SK-N-SH (cell line): ENCODE measurements at regions not wholly inside any gene's neighbourhood (a gene's known extent, or its start where the extent isn't known, plus 50 kb on each side); places are given as distances from the start of the nearest gene placed in this dataset.

Source experiments
- CTCF ChIA-PET: fragments of 300-600, 350-600 bp; formaldehyde crosslinking; extraction: SDS; loops from one replicate; lab custom pipeline; 2021; lab: Yijun Ruan, JAX
- POLR2A ChIA-PET: fragments of 350-600 bp; sonication (Branson Sonifier 250); formaldehyde crosslinking; extraction: SDS; loops from one replicate; lab custom pipeline; 2020; ENCODE audit warnings: antibody characterized with exemption, inconsistent platforms; lab: Yijun Ruan, JAX
- DNase-seq: peaks from one replicate; pipeline ENCODE4 v3.0.0; 2012
- H2AFZ ChIP-seq: fragments of 200-600 bp; sonication (generic); 2 replicates; pipeline ENCODE4 v1.8.1; 2016; ENCODE audit warnings: antibody characterized with exemption, mild to moderate bottlenecking, low read depth
- H3F3A ChIP-seq: fragments of 200-600 bp; sonication (generic); replicated peaks from 2 replicates; pipeline ENCODE3; 2016; ENCODE audit warnings: antibody characterized with exemption, mild to moderate bottlenecking; ENCODE audit not compliant: insufficient read depth
- H3K27ac ChIP-seq, 2 experiments: fragments of 200-500 bp in 1 of 2; fragments of 200-600 bp in 1 of 2; sonication (Bioruptor generic) in 1 of 2; sonication (generic), shearing (Covaris generic) in 1 of 2; 2 replicates each; pipeline versions ENCODE4 v1.5.1 to v1.6.1; 2014 to 2016; ENCODE audit warnings: low read depth in 2 of 2, inconsistent platforms in 1 of 2, low read length in 1 of 2, mild to moderate bottlenecking in 1 of 2, mixed read lengths in 1 of 2
- H3K27me3 ChIP-seq: fragments of 200-600 bp; sonication (generic), shearing (Covaris generic); 2 replicates; pipeline ENCODE4 v1.6.1; 2016; ENCODE audit warnings: mixed run types; ENCODE audit not compliant: insufficient read depth
- H3K36me3 ChIP-seq, 2 experiments: fragments of 200-500 bp in 1 of 2; fragments of 200-600 bp in 1 of 2; sonication (Bioruptor generic) in 1 of 2; sonication (generic) in 1 of 2; replicated peaks in 1 of 2; 2 replicates each; pipeline versions ENCODE3 to v1.5.1; 2014 to 2016; ENCODE audit warnings: low read length in 1 of 2, mild to moderate bottlenecking in 1 of 2; ENCODE audit not compliant: insufficient read depth in 2 of 2, control insufficient read depth in 1 of 2
- H3K4me1 ChIP-seq, 2 experiments: fragments of 200-500 bp in 1 of 2; fragments of 200-600 bp in 1 of 2; sonication (Bioruptor generic) in 1 of 2; sonication (generic), shearing (Covaris generic) in 1 of 2; 2 replicates each; pipeline versions ENCODE4 v1.5.1 to v1.6.1; 2014 to 2016; ENCODE audit warnings: low read depth in 1 of 2, low read length in 1 of 2, mixed run types in 1 of 2; ENCODE audit not compliant: insufficient read depth in 2 of 2, control insufficient read depth in 1 of 2
- H3K4me2 ChIP-seq: fragments of 200-600 bp; sonication (generic), shearing (Covaris generic); 2 replicates; pipeline ENCODE4 v1.6.1; 2017; ENCODE audit warnings: mixed run types
- H3K4me3 ChIP-seq, 2 experiments: fragments of 200-500 bp in 1 of 2; fragments of 200-600 bp in 1 of 2; sonication (Bioruptor generic) in 1 of 2; sonication (generic), shearing (Covaris generic) in 1 of 2; 2 replicates each; pipeline versions ENCODE4 v1.5.1 to v1.8.1; 2014 to 2016; ENCODE audit warnings: low read depth in 2 of 2, inconsistent platforms in 1 of 2, low read length in 1 of 2, mild to moderate bottlenecking in 1 of 2, mixed read lengths in 1 of 2, moderate library complexity in 1 of 2
- H3K79me2 ChIP-seq: fragments of 200-600 bp; sonication (generic); 2 replicates; pipeline ENCODE4 v1.8.1; 2017; ENCODE audit warnings: mild to moderate bottlenecking; ENCODE audit not compliant: insufficient read depth
- H3K9ac ChIP-seq: fragments of 200-600 bp; sonication (generic); 2 replicates; pipeline ENCODE4 v1.6.1; 2017; ENCODE audit warnings: mixed run types
- H3K9me2 ChIP-seq: fragments of 200-600 bp; sonication (generic); 2 replicates; pipeline ENCODE4 v1.6.1; 2017; ENCODE audit warnings: mixed run types
- H3K9me3 ChIP-seq: fragments of 200-600 bp; sonication (generic); 2 replicates; pipeline ENCODE4 v1.6.1; 2017; ENCODE audit warnings: mixed run types, mild to moderate bottlenecking, moderate library complexity
- H4K20me1 ChIP-seq: fragments of 200-600 bp; sonication (generic); 2 replicates; pipeline ENCODE4 v1.6.1; 2017; ENCODE audit warnings: mild to moderate bottlenecking, mixed run types; ENCODE audit not compliant: insufficient read depth
- CHD2 ChIP-seq: fragments of 150-350 bp; IDR thresholded peaks from 2 replicates; pipeline ENCODE4 v1.6.1; 2018; ENCODE audit warnings: low read length; ENCODE audit not compliant: partially characterized antibody
- ELF1 ChIP-seq: IDR thresholded peaks from 2 replicates; pipeline ENCODE4 v1.4.0; 2012
- EP300 ChIP-seq, 2 experiments: IDR thresholded peaks; 2 replicates each; pipeline versions ENCODE4 v1.4.0 to v1.6.1; 2012; ENCODE audit warnings: borderline replicate concordance in 1 of 2, low read depth in 1 of 2, low read length in 1 of 2
- FOSL2 ChIP-seq: IDR thresholded peaks from 2 replicates; pipeline ENCODE4 v1.4.0; 2012; ENCODE audit warnings: low read depth, mild to moderate bottlenecking, moderate library complexity, borderline replicate concordance
- FOXJ3 ChIP-seq: sonication (generic); formaldehyde crosslinking; IDR thresholded peaks from 2 replicates; pipeline ENCODE4 v1.5.1; 2020; ENCODE audit warnings: mild to moderate bottlenecking, missing genetic modification reagents
- GATA2 ChIP-seq: sonication (generic); formaldehyde crosslinking; IDR thresholded peaks from 2 replicates; pipeline ENCODE4 v1.5.0; 2020; ENCODE audit warnings: mild to moderate bottlenecking, missing genetic modification reagents
- JUND ChIP-seq: IDR thresholded peaks from 2 replicates; pipeline ENCODE4 v1.4.0; 2012
- MEF2A ChIP-seq: IDR thresholded peaks from 2 replicates; pipeline ENCODE4 v1.4.0; 2012; ENCODE audit warnings: low read depth, borderline replicate concordance
- NRF1 ChIP-seq: IDR thresholded peaks from 2 replicates; pipeline ENCODE4 v1.6.1; 2012; ENCODE audit warnings: low read depth, mild to moderate bottlenecking, low read length
- RAD21 ChIP-seq: IDR thresholded peaks from 2 replicates; pipeline ENCODE4 v1.6.1; 2012; ENCODE audit warnings: mild to moderate bottlenecking, low read length
- RCOR1 ChIP-seq: fragments of 150-350 bp; IDR thresholded peaks from 2 replicates; pipeline ENCODE4 v1.6.1; 2017; ENCODE audit warnings: antibody characterized with exemption, low read length
- RXRA ChIP-seq: IDR thresholded peaks from 2 replicates; pipeline ENCODE4 v1.4.0; 2012; ENCODE audit warnings: low read depth, mild to moderate bottlenecking, borderline replicate concordance
- SMC3 ChIP-seq: IDR thresholded peaks from 2 replicates; pipeline ENCODE4 v1.6.1; 2012; ENCODE audit warnings: low read depth, low read length, improper control_type of control experiment
- TEAD4 ChIP-seq: IDR thresholded peaks from 2 replicates; pipeline ENCODE4 v1.4.0; 2012; ENCODE audit warnings: mild to moderate bottlenecking, borderline replicate concordance; ENCODE audit not compliant: insufficient read depth
- YY1 ChIP-seq: IDR thresholded peaks from 2 replicates; pipeline ENCODE4 v1.4.0; 2012; ENCODE audit warnings: low read depth, mild to moderate bottlenecking
- WGBS: methylation state at CpG from one replicate; pipeline ENCODE4 v1.1.6; 2017; ENCODE audit warnings: low lambda C conversion rate; 5-methylcytosine and 5-hydroxymethylcytosine counted together
- TF ChIP-seq, protein P1 (sequence below): IDR thresholded peaks from 2 replicates; pipeline ENCODE4 v1.4.0; 2012; ENCODE audit warnings: low read depth, borderline replicate concordance
- TF ChIP-seq, protein P2 (sequence below): IDR thresholded peaks from 2 replicates; pipeline ENCODE4 v1.4.0; 2012; ENCODE audit warnings: low read depth
- TF ChIP-seq, protein P3 (sequence below): IDR thresholded peaks from 2 replicates; pipeline ENCODE4 v1.6.1; 2012; ENCODE audit warnings: mild to moderate bottlenecking, low read depth, low read length, moderate library complexity

DNA sequence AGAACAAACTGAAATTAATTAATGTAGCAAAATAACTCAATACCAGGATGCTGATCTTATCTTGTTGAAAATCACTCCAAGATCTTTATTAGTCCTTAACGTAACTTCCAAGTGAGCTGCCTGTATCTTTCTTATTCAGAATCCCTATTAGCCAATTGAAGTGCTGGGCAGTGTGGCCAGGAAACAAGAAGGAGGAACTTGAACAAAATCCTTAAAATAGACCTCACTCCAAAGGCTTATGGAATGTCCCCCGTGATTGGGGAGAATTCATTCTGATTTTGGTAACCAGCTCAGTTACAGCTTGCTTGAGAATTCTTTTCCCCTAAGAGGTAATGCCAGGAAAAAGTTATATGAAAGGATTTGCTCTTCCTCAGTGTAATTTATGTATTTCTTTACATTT, 171.0 kb downstream of the DEPDC1B start:
- no peak overlapping the region for H2AFZ ChIP-seq
- no peak overlapping the region for H3K4me2 ChIP-seq
- H3K27ac ChIP-seq = no peak overlapping the region
- H4K20me1 ChIP-seq = no peaks in the 10 kb centered on the region
- no peaks in the 10 kb centered on the region for H3F3A ChIP-seq
- WGBS = 34% methylated on average over 2 of the region's 2 CpGs
- no peaks in the 10 kb centered on the region for H3K9me2 ChIP-seq
- CTCF ChIA-PET = interaction anchor here (0.8 kb wide), 1 partner anchor 10 kb away, joined by 3 read pairs; no protein-coding TSS in a partner anchor
- POLR2A ChIA-PET = no interaction called here
- H3K4me3 ChIP-seq = no peak overlapping the region
- no peak for DNase-seq
- TF ChIP-seq, protein P1, sequence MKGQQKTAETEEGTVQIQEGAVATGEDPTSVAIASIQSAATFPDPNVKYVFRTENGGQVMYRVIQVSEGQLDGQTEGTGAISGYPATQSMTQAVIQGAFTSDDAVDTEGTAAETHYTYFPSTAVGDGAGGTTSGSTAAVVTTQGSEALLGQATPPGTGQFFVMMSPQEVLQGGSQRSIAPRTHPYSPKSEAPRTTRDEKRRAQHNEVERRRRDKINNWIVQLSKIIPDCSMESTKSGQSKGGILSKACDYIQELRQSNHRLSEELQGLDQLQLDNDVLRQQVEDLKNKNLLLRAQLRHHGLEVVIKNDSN = no peak
- TF ChIP-seq, protein P2, sequence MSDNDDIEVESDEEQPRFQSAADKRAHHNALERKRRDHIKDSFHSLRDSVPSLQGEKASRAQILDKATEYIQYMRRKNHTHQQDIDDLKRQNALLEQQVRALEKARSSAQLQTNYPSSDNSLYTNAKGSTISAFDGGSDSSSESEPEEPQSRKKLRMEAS = no peak
- TF ChIP-seq NRF1 (no peak), SMC3 (no peak), CHD2 (no peak), EP300 (IDR thresholded peaks at IDR 0.05; ENCODE audit: borderline replicate concordance in 1 of 2, low read depth in 1 of 2, low read length in 1 of 2) (no peak), ELF1 (no peak), YY1 (no peak), GATA2 (CRISPR knock-in tag) (no peak), FOSL2 (no peak), RAD21 (no peak), RXRA (no peak), RCOR1 (no peak), MEF2A (no peak), FOXJ3 (no peak), JUND (no peak), TEAD4 (no peak)
- TF ChIP-seq, protein P3, sequence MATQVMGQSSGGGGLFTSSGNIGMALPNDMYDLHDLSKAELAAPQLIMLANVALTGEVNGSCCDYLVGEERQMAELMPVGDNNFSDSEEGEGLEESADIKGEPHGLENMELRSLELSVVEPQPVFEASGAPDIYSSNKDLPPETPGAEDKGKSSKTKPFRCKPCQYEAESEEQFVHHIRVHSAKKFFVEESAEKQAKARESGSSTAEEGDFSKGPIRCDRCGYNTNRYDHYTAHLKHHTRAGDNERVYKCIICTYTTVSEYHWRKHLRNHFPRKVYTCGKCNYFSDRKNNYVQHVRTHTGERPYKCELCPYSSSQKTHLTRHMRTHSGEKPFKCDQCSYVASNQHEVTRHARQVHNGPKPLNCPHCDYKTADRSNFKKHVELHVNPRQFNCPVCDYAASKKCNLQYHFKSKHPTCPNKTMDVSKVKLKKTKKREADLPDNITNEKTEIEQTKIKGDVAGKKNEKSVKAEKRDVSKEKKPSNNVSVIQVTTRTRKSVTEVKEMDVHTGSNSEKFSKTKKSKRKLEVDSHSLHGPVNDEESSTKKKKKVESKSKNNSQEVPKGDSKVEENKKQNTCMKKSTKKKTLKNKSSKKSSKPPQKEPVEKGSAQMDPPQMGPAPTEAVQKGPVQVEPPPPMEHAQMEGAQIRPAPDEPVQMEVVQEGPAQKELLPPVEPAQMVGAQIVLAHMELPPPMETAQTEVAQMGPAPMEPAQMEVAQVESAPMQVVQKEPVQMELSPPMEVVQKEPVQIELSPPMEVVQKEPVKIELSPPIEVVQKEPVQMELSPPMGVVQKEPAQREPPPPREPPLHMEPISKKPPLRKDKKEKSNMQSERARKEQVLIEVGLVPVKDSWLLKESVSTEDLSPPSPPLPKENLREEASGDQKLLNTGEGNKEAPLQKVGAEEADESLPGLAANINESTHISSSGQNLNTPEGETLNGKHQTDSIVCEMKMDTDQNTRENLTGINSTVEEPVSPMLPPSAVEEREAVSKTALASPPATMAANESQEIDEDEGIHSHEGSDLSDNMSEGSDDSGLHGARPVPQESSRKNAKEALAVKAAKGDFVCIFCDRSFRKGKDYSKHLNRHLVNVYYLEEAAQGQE = no peak
- TF ChIP-seq, all 33 proteins: peak for 0
- no peaks in the 10 kb centered on the region for H3K79me2 ChIP-seq
- no peaks in the 10 kb centered on the region for H3K36me3 ChIP-seq
- H3K27me3 ChIP-seq = no peaks in the 10 kb centered on the region
- H3K4me1 ChIP-seq = no peaks in the 10 kb centered on the region
- H3K9ac ChIP-seq = no peak overlapping the region
- no peaks in the 10 kb centered on the region for H3K9me3 ChIP-seq
